Cardiac muscle cell (in vitro differentiated cells and primary cell): ENCODE measurements at regions not wholly inside any gene's neighbourhood (a gene's known extent, or its start where the extent isn't known, plus 50 kb on each side); places are given as distances from the start of the nearest gene placed in this dataset.
"Not testable (repeated sequence)": the region's sequence is repeated elsewhere in the genome, so short reads cannot be mapped to it uniquely, and the experiment has no call there.

Experiments used
- DNase-seq, 2 donors: peaks; one replicate each; pipeline versions ENCODE4 v3.0.0 to v3.0.0-alpha.2; 2010 to 2017; ENCODE audit warnings: low read depth in 1 of 2, low spot score in 1 of 2
- H3K27ac ChIP-seq: fragments of 200-600 bp; sonication (generic); 2 replicates; pipeline ENCODE4 v1.5.1; 2016
- H3K27me3 ChIP-seq: fragments of 200-600 bp; sonication (generic); 2 replicates; pipeline ENCODE4 v1.6.0; 2016; ENCODE audit warnings: control low read depth
- H3K36me3 ChIP-seq: fragments of 200-600 bp; sonication (generic); 2 replicates; pipeline ENCODE4 v1.5.1; 2016; ENCODE audit warnings: control low read depth
- H3K4me1 ChIP-seq: fragments of 200-600 bp; sonication (generic); 2 replicates; pipeline ENCODE4 v1.8.1; 2017; ENCODE audit warnings: low read depth, mild to moderate bottlenecking, mixed run types
- H3K4me3 ChIP-seq: fragments of 200-600 bp; sonication (generic); 2 replicates; pipeline ENCODE4 v1.5.1; 2016; ENCODE audit warnings: mild to moderate bottlenecking
- H3K9me3 ChIP-seq: fragments of 200-600 bp; sonication (generic); 2 replicates; pipeline ENCODE4 v1.5.1; 2017; ENCODE audit warnings: low read depth, mild to moderate bottlenecking, control low read depth
- CTCF ChIP-seq: IDR thresholded peaks from 2 replicates; pipeline ENCODE4 v1.5.1; 2012; ENCODE audit warnings: low read depth, mild to moderate bottlenecking, low read length

DNA sequence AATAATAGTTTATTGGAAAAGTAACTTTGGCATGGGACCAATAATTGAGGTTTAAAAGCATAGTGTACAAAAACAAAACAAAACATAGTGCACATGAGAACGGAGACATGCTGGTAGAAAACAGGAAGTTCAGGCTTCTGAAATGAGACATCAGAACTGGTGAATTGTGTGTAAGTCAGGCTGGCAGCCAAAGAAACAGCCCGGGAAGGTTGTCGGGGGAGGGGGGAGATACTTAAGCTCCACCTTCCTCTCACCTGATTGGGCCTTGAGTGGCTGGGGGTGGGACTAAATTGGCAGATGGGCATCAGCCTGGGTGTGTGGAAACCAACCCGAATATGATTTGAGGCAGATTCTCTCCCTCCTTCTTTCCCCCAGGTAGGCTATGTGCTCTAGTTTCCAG, 256.3 kb downstream of the SMARCA2 start:
- Histone ChIP-seq H3K9me3 (no peaks in the 10 kb centered on the region), H3K27me3 (no peaks in the 10 kb centered on the region), H3K27ac (no peak overlapping the region), H3K4me1 (no peaks in the 10 kb centered on the region), H3K36me3 (no peaks in the 10 kb centered on the region), H3K4me3 (no peak overlapping the region)
- no peak for TF ChIP-seq CTCF
- peak in 1 of 2 donors; percentile 63 for DNase-seq

GRCh38 chr9:2274762-2275161, 259.6 kb downstream of the SMARCA2 start:
- Histone ChIP-seq H3K36me3 (no peaks in the 10 kb centered on the region), H3K27ac (no peak overlapping the region), H3K9me3 (no peaks in the 10 kb centered on the region), H3K4me3 (no peak overlapping the region), H3K4me1 (no peaks in the 10 kb centered on the region), H3K27me3 (no peaks in the 10 kb centered on the region)
- no peak for DNase-seq
- TF ChIP-seq CTCF = no peak

GRCh38 chr9:2276296-2276695, 261.1 kb downstream of the SMARCA2 start:
- Histone ChIP-seq H3K27ac (no peak overlapping the region), H3K4me3 (no peak overlapping the region), H3K4me1 (no peaks in the 10 kb centered on the region), H3K9me3 (no peaks in the 10 kb centered on the region), H3K36me3 (no peaks in the 10 kb centered on the region), H3K27me3 (no peaks in the 10 kb centered on the region)
- no peak for TF ChIP-seq CTCF
- DNase-seq = no peak

DNA sequence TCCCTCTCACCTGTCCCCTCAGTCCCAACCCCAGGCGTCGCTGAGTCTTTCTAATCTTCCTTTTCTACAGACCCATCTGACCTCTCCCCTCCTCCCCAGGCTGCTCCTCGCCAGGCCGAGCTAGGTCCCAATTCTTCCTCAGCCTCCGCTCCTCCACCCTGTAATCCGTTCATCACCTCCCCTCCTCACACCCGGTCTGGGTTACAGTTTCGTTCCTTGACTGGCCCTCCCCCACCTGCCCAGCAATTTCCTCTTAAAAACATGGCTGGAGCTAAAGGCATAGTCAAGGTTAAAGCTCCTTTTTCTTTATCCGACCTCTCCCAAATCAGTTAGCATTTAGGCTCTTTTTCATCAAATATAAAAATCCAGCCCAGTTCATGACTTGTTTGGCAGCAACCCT, 262.0 kb downstream of the SMARCA2 start:
- H3K27me3 ChIP-seq, H3K4me3 ChIP-seq, H3K36me3 ChIP-seq, H3K4me1 ChIP-seq, H3K27ac ChIP-seq, H3K9me3 ChIP-seq, DNase-seq: not testable (repeated sequence)

GRCh38 chr9:2277644-2278043, 262.5 kb downstream of the SMARCA2 start:
- H3K4me3 ChIP-seq, H3K27me3 ChIP-seq, H3K36me3 ChIP-seq, H3K4me1 ChIP-seq, DNase-seq, H3K9me3 ChIP-seq, H3K27ac ChIP-seq: not testable (repeated sequence)

DNA sequence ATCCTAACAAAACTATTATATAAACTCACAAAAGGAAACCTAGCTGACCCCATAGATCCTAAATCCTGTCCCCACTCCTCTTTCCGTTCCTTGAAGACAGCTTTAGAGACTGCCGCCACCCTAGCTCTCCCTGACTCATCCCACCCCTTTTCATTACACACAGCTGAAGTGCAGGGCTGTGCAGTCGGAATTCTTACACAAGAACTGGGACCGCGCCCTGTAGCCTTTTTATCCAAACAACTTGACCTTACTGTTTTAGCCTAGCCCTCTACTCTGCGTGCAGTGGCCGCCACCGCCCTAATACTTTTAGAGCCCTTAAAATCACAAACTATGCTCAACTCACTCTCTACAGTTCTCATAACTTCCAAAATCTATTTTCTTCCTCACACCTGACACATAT, 264.0 kb downstream of the SMARCA2 start:
- DNase-seq, H3K27ac ChIP-seq, H3K27me3 ChIP-seq, H3K4me3 ChIP-seq, H3K9me3 ChIP-seq, H3K4me1 ChIP-seq, H3K36me3 ChIP-seq: not testable (repeated sequence)

GRCh38 chr9:2281031-2281802, 266.1 kb downstream of the SMARCA2 start:
- Histone ChIP-seq H3K27me3 (no peaks in the 10 kb centered on the region), H3K4me1 (no peaks in the 10 kb centered on the region), H3K4me3 (no peak overlapping the region), H3K27ac (no peak overlapping the region), H3K36me3 (no peaks in the 10 kb centered on the region), H3K9me3 (no peaks in the 10 kb centered on the region)
- peak; percentile 14 to 57 for DNase-seq
- TF ChIP-seq CTCF = no peak
